ENCODE measurements at regions not wholly inside any gene's neighbourhood (a gene's known extent, or its start where the extent isn't known, plus 50 kb on each side); places are given as distances from the start of the nearest gene placed in this dataset.

DNA sequence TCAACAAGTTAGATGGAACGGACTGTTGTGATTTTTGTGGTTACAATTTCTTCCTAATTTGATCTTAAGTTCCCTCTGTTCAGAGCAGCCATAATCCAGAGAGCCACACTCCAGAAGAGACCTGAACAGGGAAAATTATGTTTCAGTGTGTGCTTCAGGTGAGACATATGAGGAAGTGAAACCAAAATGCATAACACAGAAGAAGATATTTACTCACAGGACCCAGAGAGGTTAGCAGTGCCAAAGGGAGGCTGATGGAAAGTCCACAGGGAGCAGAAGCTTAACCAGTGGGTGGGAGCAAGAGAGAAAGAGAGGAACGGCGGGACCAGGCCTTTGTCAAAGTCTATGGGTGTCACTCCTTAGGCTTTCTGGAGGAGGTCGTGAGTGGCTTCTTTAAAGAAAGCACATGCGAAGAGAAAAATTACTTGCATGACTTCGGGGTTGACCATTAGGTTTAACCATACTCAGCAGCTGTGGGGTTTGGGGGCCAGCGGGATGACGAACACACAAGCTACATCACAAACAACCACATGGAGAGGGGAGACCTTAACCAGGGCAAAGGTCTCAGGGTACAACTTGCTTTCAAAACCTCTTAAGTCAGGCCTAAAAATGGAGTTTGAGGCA lies 141.4 kb downstream of the MED10 start:
- DNase-seq (ENCODE audit: low read depth, low spot score), result no peak
- ChIA-PET POLR2A (no interaction called here), CTCF (no interaction called here)
- H3K4me3 ChIP-seq (ENCODE audit: low read depth, low read length), result no peak overlapping the region
- TF ChIP-seq, protein P1, sequence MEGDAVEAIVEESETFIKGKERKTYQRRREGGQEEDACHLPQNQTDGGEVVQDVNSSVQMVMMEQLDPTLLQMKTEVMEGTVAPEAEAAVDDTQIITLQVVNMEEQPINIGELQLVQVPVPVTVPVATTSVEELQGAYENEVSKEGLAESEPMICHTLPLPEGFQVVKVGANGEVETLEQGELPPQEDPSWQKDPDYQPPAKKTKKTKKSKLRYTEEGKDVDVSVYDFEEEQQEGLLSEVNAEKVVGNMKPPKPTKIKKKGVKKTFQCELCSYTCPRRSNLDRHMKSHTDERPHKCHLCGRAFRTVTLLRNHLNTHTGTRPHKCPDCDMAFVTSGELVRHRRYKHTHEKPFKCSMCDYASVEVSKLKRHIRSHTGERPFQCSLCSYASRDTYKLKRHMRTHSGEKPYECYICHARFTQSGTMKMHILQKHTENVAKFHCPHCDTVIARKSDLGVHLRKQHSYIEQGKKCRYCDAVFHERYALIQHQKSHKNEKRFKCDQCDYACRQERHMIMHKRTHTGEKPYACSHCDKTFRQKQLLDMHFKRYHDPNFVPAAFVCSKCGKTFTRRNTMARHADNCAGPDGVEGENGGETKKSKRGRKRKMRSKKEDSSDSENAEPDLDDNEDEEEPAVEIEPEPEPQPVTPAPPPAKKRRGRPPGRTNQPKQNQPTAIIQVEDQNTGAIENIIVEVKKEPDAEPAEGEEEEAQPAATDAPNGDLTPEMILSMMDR (IDR thresholded peaks at IDR 0.05; ENCODE audit: insufficient read depth, low read length, missing control alignments), result no peak

DNA sequence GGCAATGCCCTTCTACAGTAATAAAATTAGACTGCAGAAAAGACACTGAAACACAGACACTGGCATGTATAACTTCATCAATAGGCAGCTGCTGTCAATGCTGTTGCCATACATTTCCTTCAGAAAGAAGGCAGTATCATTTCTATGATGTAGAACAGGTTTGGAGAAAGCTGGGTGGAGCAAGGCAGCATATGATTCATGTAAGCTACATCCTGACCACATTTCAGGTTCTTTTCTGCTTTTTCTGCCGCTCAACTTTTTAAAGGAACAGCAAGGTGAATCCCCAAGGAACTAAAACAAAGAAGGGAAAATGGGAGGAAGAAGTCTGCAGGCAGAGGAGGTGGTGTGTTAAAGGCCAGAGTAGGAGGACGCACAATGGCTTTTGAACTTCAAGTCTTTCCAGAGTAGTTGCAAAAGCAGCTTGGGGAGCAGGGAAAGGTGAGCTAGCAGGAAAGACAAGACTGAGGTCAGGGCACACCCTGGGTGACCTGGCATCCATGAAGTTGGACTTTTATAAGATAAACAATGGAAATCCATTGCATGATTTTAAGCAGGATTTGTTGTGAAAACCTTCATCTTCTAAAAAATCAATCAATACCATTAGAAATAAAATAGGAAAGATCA lies 142.1 kb downstream of the MED10 start:
- TF ChIP-seq, protein P1 (IDR thresholded peaks at IDR 0.05; ENCODE audit: insufficient read depth, low read length, missing control alignments), result no peak
- POLR2A ChIA-PET, result no interaction called here
- CTCF ChIA-PET, result no interaction called here
- no peak overlapping the region for H3K4me3 ChIP-seq (ENCODE audit: low read depth, low read length)
- DNase-seq (ENCODE audit: low read depth, low spot score), result no peak

DNA sequence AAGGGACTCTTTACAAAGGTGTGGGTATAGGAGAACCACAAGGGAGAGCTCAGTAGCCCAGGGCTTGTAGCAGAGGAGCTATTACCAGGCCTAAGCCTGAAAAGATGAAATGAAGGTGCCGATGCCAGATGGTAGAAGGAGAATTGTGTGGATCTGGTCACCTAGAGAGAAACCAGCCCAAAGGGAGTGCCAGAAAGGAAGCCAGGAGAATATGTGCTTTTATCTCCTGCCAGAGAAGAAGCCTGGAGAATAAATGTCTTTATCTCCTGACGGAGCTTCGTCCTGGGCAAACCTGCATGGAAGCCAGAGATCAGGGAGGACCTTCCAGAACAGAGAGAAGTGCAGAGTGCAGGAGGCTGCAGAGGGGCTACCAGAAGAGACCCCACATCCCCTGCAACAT lies 142.6 kb downstream of the MED10 start:
- no peak overlapping the region for H3K4me3 ChIP-seq (ENCODE audit: low read depth, low read length)
- ChIA-PET POLR2A (no interaction called here), CTCF (no interaction called here)
- DNase-seq (ENCODE audit: low read depth, low spot score), result no peak
- TF ChIP-seq, protein P1 (IDR thresholded peaks at IDR 0.05; ENCODE audit: insufficient read depth, low read length, missing control alignments), result no peak

DNA sequence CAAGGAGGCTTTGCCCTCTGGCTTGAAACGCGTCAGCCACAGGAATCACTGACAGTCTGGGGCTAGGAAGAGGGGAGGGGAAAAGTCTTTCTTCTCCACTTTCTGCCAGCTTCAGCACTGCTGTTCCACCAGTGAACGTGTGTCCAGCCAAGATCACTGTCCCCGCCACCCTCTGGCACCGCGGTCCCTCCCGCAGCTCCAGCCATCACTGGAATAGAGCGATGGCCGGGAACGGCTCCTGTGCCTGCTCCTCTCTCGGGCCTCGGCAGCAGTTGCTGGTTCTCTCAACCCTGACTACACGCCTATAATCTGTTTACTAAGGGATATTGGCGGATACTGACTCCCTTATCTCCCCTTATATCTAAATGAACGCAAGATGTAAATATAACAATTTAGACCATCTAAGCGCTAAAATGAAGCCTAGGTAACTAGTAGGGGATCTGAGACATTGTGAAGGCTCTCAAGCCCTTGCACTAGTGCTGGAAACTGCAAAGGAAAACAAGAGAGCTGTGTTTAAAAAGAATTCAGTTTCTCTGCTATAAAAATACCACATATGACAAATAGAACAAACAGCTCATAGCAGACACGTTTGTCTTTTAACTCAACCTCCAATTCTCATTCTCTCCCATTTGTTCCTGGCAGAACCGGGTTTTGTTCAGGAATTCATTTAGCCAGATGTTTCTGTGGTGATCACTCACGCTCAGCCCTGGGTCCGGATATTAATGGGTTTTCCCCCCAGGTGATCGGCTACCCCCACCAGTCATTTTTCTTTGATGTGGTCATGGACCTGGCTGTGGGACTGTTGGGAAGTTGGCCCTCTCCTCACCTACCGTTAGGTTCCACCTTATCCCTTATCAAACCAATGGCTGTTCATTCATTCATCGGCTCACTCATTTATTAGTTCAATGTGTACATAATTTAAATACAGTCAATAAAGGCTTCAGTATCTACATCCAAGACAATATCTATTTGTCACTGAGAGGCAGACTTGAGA lies 149.8 kb downstream of the MED10 start:
- ChIA-PET POLR2A (no interaction called here), CTCF (no interaction called here)
- H3K4me3 ChIP-seq (ENCODE audit: low read depth, low read length), result no peak overlapping the region
- TF ChIP-seq, protein P1 (IDR thresholded peaks at IDR 0.05; ENCODE audit: insufficient read depth, low read length, missing control alignments), result no peak
- no peak for DNase-seq (ENCODE audit: low read depth, low spot score)

DNA sequence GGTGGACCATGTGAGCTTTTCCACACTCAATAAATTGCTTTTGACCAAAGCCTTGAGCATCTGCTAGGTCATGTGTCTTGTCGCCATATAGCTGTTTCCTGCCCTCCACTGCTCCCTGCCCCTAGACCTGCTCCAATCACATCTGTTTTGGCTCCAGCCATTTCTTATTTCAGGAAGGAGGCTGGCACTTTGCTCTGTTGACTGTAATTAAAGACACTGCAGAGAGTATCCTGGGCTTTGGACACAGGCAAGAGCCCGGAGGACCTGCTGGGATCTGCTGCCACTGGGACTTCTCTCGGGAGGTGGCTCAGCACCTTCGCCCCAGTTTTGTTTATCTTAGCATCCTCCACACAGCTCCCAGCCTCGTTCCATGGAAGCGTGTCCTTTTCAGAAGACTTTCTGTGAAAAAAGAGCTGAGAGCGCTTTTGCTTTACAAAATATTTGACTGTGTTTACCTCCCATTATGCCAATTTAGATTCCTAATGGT lies 153.2 kb downstream of the MED10 start:
- H3K4me3 ChIP-seq (ENCODE audit: low read depth, low read length), result no peak overlapping the region
- TF ChIP-seq, protein P1 (IDR thresholded peaks at IDR 0.05; ENCODE audit: insufficient read depth, low read length, missing control alignments), result no peak
- CTCF ChIA-PET, result no interaction called here
- POLR2A ChIA-PET, result no interaction called here
- DNase-seq (ENCODE audit: low read depth, low spot score), result no peak

DNA sequence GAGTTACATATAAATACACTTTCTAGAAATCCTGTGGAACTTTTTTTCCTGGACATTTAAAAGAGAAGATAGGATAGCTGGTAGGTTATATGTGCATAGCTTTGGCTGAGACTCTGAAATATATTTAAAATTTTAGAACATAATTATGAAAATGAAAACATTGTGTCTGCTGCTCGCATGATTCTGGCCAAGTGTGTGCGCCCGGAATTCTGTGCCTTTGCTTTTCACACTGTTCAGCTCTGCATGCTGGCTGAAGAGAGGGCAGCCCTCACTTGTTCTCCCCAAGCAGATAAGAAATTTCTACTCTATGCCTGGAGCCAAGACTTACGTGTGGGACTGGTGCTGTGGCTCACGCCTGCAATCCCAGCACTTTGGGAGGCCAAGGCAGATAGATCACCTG lies 153.9 kb downstream of the MED10 start:
- POLR2A ChIA-PET, result no interaction called here
- TF ChIP-seq, protein P1 (IDR thresholded peaks at IDR 0.05; ENCODE audit: insufficient read depth, low read length, missing control alignments), result no peak

More for the DNA sequence above, 153.9 kb downstream of the MED10 start:
- H3K4me3 ChIP-seq (ENCODE audit: low read depth, low read length), result no peak overlapping the region
- CTCF ChIA-PET, result no interaction called here
- no peak for DNase-seq (ENCODE audit: low read depth, low spot score)

Measured in AG04449 (cell line).